ENCODE measurements at regions not wholly inside any gene's neighbourhood (a gene's known extent, or its start where the extent isn't known, plus 50 kb on each side); places are given as distances from the start of the nearest gene placed in this dataset.
"Not testable (repeated sequence)": the region's sequence is repeated elsewhere in the genome, so short reads cannot be mapped to it uniquely, and the experiment has no call there.

GRCh38 chr5:56638061-56638621, 177.2 kb upstream of the MAP3K1 start:
- H3K9ac ChIP-seq (ENCODE audit: low read length) = no peak overlapping the region
- no peak overlapping the region for H3K27ac ChIP-seq (ENCODE audit: low read depth, low read length)
- no peaks in the 10 kb centered on the region for H3K27me3 ChIP-seq (ENCODE audit: control insufficient read depth, insufficient read depth, low read length)
- H3K9me3 ChIP-seq (ENCODE audit: control insufficient read depth, insufficient read depth, low read depth, low read length) = no peaks in the 10 kb centered on the region
- H3K4me3 ChIP-seq (ENCODE audit: low read depth, low read length) = no peak overlapping the region
- no peaks in the 10 kb centered on the region for H3K36me3 ChIP-seq (ENCODE audit: control insufficient read depth, insufficient read depth, low read length)
- H3K4me1 ChIP-seq (ENCODE audit: control insufficient read depth, insufficient read depth, low read length) = peaks cover 25% of the 10 kb centered on the region

- no peak overlapping the region for H3K4me3 ChIP-seq (ENCODE audit: low read depth, low read length)
- H3K36me3 ChIP-seq (ENCODE audit: control insufficient read depth, insufficient read depth, low read length) = no peaks in the 10 kb centered on the region
- no peak overlapping the region for H3K9ac ChIP-seq (ENCODE audit: low read length)
- H3K4me1 ChIP-seq (ENCODE audit: control insufficient read depth, insufficient read depth, low read length) = peaks cover 25% of the 10 kb centered on the region
- peak overlapping the region; percentile 49; the same call in 1 of the 2 replicates for H3K27ac ChIP-seq (ENCODE audit: low read depth, low read length)
- no peaks in the 10 kb centered on the region for H3K27me3 ChIP-seq (ENCODE audit: control insufficient read depth, insufficient read depth, low read length)
- H3K9me3 ChIP-seq (ENCODE audit: control insufficient read depth, insufficient read depth, low read depth, low read length) = no peaks in the 10 kb centered on the region
Measured at GRCh38 chr5:56637321-56637920, 177.9 kb upstream of the MAP3K1 start.

- no peaks in the 10 kb centered on the region for H3K36me3 ChIP-seq (ENCODE audit: control insufficient read depth, insufficient read depth, low read length)
- peaks cover 23% of the 10 kb centered on the region for H3K4me1 ChIP-seq (ENCODE audit: control insufficient read depth, insufficient read depth, low read length)
- no peak overlapping the region for H3K9ac ChIP-seq (ENCODE audit: low read length)
- no peak overlapping the region for H3K4me3 ChIP-seq (ENCODE audit: low read depth, low read length)
- no peaks in the 10 kb centered on the region for H3K27me3 ChIP-seq (ENCODE audit: control insufficient read depth, insufficient read depth, low read length)
- H3K9me3 ChIP-seq (ENCODE audit: control insufficient read depth, insufficient read depth, low read depth, low read length) = peaks cover 13% of the 10 kb centered on the region
- no peak overlapping the region for H3K27ac ChIP-seq (ENCODE audit: low read depth, low read length)
Measured at GRCh38 chr5:56633950-56634349, 181.4 kb upstream of the MAP3K1 start.

GRCh38 chr5:56632939-56633338, 182.4 kb upstream of the MAP3K1 start:
- Histone ChIP-seq H3K4me1 (ENCODE audit: control insufficient read depth, insufficient read depth, low read length) (peaks cover 13% of the 10 kb centered on the region), H3K27ac (ENCODE audit: low read depth, low read length) (no peak overlapping the region), H3K27me3 (ENCODE audit: control insufficient read depth, insufficient read depth, low read length) (no peaks in the 10 kb centered on the region), H3K36me3 (ENCODE audit: control insufficient read depth, insufficient read depth, low read length) (no peaks in the 10 kb centered on the region), H3K4me3 (ENCODE audit: low read depth, low read length) (no peak overlapping the region), H3K9ac (ENCODE audit: low read length) (no peak overlapping the region), H3K9me3 (ENCODE audit: control insufficient read depth, insufficient read depth, low read depth, low read length) (peaks cover 20% of the 10 kb centered on the region)

GRCh38 chr5:56632199-56632598, 183.2 kb upstream of the MAP3K1 start:
- Histone ChIP-seq H3K9me3 (ENCODE audit: control insufficient read depth, insufficient read depth, low read depth, low read length) (peaks cover 26% of the 10 kb centered on the region), H3K27me3 (ENCODE audit: control insufficient read depth, insufficient read depth, low read length) (no peaks in the 10 kb centered on the region), H3K36me3 (ENCODE audit: control insufficient read depth, insufficient read depth, low read length) (no peaks in the 10 kb centered on the region), H3K4me3 (ENCODE audit: low read depth, low read length) (no peak overlapping the region), H3K9ac (ENCODE audit: low read length) (no peak overlapping the region), H3K27ac (ENCODE audit: low read depth, low read length) (no peak overlapping the region), H3K4me1 (ENCODE audit: control insufficient read depth, insufficient read depth, low read length) (peaks cover 6% of the 10 kb centered on the region)

- H3K27me3 ChIP-seq (ENCODE audit: control insufficient read depth, insufficient read depth, low read length) = no peaks in the 10 kb centered on the region
- peaks cover 30% of the 10 kb centered on the region for H3K9me3 ChIP-seq (ENCODE audit: control insufficient read depth, insufficient read depth, low read depth, low read length)
- H3K27ac ChIP-seq (ENCODE audit: low read depth, low read length) = no peak overlapping the region
- H3K4me3 ChIP-seq (ENCODE audit: low read depth, low read length) = no peak overlapping the region
- H3K9ac ChIP-seq (ENCODE audit: low read length) = no peak overlapping the region
- H3K4me1 ChIP-seq (ENCODE audit: control insufficient read depth, insufficient read depth, low read length) = peaks cover 1% of the 10 kb centered on the region; the same call in 1 of the 2 replicates
- no peaks in the 10 kb centered on the region for H3K36me3 ChIP-seq (ENCODE audit: control insufficient read depth, insufficient read depth, low read length)
Measured at GRCh38 chr5:56631719-56632118, 183.6 kb upstream of the MAP3K1 start.

GRCh38 chr5:56628616-56629015, 186.7 kb upstream of the MAP3K1 start:
- not testable (repeated sequence) for H3K4me1 ChIP-seq (ENCODE audit: control insufficient read depth, insufficient read depth, low read length); H3K27me3 ChIP-seq (ENCODE audit: control insufficient read depth, insufficient read depth, low read length); H3K27ac ChIP-seq (ENCODE audit: low read depth, low read length); H3K9ac ChIP-seq (ENCODE audit: low read length); H3K36me3 ChIP-seq (ENCODE audit: control insufficient read depth, insufficient read depth, low read length); H3K4me3 ChIP-seq (ENCODE audit: low read depth, low read length)
- H3K9me3 ChIP-seq (ENCODE audit: control insufficient read depth, insufficient read depth, low read depth, low read length) = peaks cover 33% of the 10 kb centered on the region

- H3K9me3 ChIP-seq (ENCODE audit: control insufficient read depth, insufficient read depth, low read depth, low read length) = peaks cover 33% of the 10 kb centered on the region
- no peaks in the 10 kb centered on the region for H3K4me1 ChIP-seq (ENCODE audit: control insufficient read depth, insufficient read depth, low read length)
- no peak overlapping the region for H3K27ac ChIP-seq (ENCODE audit: low read depth, low read length)
- no peak overlapping the region for H3K9ac ChIP-seq (ENCODE audit: low read length)
- H3K4me3 ChIP-seq (ENCODE audit: low read depth, low read length) = no peak overlapping the region
- no peaks in the 10 kb centered on the region for H3K36me3 ChIP-seq (ENCODE audit: control insufficient read depth, insufficient read depth, low read length)
- no peaks in the 10 kb centered on the region for H3K27me3 ChIP-seq (ENCODE audit: control insufficient read depth, insufficient read depth, low read length)
Measured at GRCh38 chr5:56625541-56625940, 189.8 kb upstream of the MAP3K1 start.

GRCh38 chr5:56624751-56625150, 190.6 kb upstream of the MAP3K1 start:
- Histone ChIP-seq H3K9me3 (ENCODE audit: control insufficient read depth, insufficient read depth, low read depth, low read length) (peaks cover 28% of the 10 kb centered on the region), H3K4me1 (ENCODE audit: control insufficient read depth, insufficient read depth, low read length) (no peaks in the 10 kb centered on the region), H3K9ac (ENCODE audit: low read length) (no peak overlapping the region), H3K4me3 (ENCODE audit: low read depth, low read length) (no peak overlapping the region), H3K27me3 (ENCODE audit: control insufficient read depth, insufficient read depth, low read length) (no peaks in the 10 kb centered on the region), H3K27ac (ENCODE audit: low read depth, low read length) (no peak overlapping the region), H3K36me3 (ENCODE audit: control insufficient read depth, insufficient read depth, low read length) (no peaks in the 10 kb centered on the region)

- Histone ChIP-seq H3K27ac (ENCODE audit: low read depth, low read length) (no peak overlapping the region), H3K4me1 (ENCODE audit: control insufficient read depth, insufficient read depth, low read length) (no peaks in the 10 kb centered on the region), H3K36me3 (ENCODE audit: control insufficient read depth, insufficient read depth, low read length) (no peaks in the 10 kb centered on the region), H3K9me3 (ENCODE audit: control insufficient read depth, insufficient read depth, low read depth, low read length) (peaks cover 23% of the 10 kb centered on the region), H3K9ac (ENCODE audit: low read length) (no peak overlapping the region), H3K4me3 (ENCODE audit: low read depth, low read length) (no peak overlapping the region), H3K27me3 (ENCODE audit: control insufficient read depth, insufficient read depth, low read length) (no peaks in the 10 kb centered on the region)
Measured at GRCh38 chr5:56622141-56622540, 193.2 kb upstream of the MAP3K1 start.

GRCh38 chr5:56620903-56621677, 194.3 kb upstream of the MAP3K1 start:
- no peak overlapping the region for H3K27ac ChIP-seq (ENCODE audit: low read depth, low read length)
- H3K9ac ChIP-seq (ENCODE audit: low read length) = no peak overlapping the region
- peaks cover 17% of the 10 kb centered on the region for H3K9me3 ChIP-seq (ENCODE audit: control insufficient read depth, insufficient read depth, low read depth, low read length)
- H3K4me3 ChIP-seq (ENCODE audit: low read depth, low read length) = no peak overlapping the region
- no peaks in the 10 kb centered on the region for H3K36me3 ChIP-seq (ENCODE audit: control insufficient read depth, insufficient read depth, low read length)
- H3K4me1 ChIP-seq (ENCODE audit: control insufficient read depth, insufficient read depth, low read length) = peaks cover 6% of the 10 kb centered on the region; the same call in 1 of the 2 replicates
- no peaks in the 10 kb centered on the region for H3K27me3 ChIP-seq (ENCODE audit: control insufficient read depth, insufficient read depth, low read length)
